ENCODE measurements at regions not wholly inside any gene's neighbourhood (a gene's known extent, or its start where the extent isn't known, plus 50 kb on each side); places are given as distances from the start of the nearest gene placed in this dataset.

DNA sequence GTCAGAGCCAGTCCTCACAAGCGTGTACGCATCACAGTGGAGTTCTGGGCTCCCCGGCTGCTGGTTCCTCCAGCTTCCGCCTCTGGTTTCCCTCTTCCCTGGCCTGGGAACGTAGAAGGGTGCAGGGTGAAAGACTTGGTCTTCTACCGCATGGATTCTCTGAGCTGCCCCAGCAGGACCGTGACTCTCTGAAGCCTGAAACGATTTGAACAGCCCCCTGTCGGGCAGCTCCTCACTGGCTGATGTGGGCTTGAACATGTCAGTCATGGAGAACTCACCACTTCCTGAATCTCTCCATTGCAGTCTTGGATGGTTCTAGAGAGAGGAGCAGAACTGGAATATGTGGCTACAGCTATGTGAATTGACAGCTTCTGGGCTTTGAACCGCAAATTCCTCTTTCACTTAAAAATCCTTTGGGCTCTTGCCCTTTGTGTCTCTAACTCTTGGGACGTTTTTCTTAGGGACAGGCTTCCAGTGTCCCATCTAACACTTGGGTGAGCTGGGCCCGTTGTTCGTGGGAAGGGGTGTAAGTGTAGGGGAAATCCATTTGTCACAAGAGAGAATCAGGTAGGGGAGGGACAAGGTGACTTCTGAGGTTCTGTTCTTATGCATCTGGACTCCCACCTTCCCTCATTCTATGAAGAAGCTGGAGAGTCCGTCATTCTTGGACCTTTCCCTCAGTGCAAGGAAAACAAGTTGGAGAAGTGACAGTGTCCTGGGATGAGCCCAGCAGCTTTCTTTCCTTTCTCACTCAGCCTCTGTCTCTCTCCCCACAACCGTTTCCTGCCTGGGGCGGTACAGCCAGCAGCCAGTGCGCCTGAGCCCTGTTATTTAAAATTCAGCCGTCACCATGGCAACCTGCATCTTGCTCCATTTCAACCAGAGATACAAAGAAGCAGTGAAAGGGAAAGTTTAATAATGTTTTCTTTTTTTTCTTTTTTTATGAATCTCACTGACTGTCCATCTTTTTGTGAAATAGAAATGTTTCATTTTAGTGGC lies 84.7 kb downstream of the PTTG1 start:
- Mint-ChIP-seq H3K36me3 (no peaks in the 10 kb centered on the region), H3K9me3 (no peaks in the 10 kb centered on the region; the same call in 1 of the 2 replicates), H3K4me3 (no peak overlapping the region), H3K4me1 (peaks cover 29% of the 10 kb centered on the region), H3K27ac (no peak overlapping the region), H3K27me3 (ENCODE audit: low read depth) (no peaks in the 10 kb centered on the region)
- TF ChIP-seq PRRX2 (CRISPR knock-in tag; IDR thresholded peaks at IDR 0.05) (no peak), MXD4 (CRISPR knock-in tag; IDR thresholded peaks at IDR 0.05; ENCODE audit: borderline replicate concordance) (no peak), HMGXB4 (CRISPR knock-in tag; IDR thresholded peaks at IDR 0.05) (no peak), ZNF138 (CRISPR knock-in tag; conservative IDR thresholded peaks at IDR 0.05) (no peak), ZNF416 (CRISPR knock-in tag; IDR thresholded peaks at IDR 0.05) (no peak), ATF6 (CRISPR knock-in tag; IDR thresholded peaks at IDR 0.05) (no peak), RELA (CRISPR knock-in tag; IDR thresholded peaks at IDR 0.05; ENCODE audit: borderline replicate concordance) (no peak), PRDM15 (CRISPR knock-in tag; IDR thresholded peaks at IDR 0.05) (no peak), FOXP1 (CRISPR knock-in tag; IDR thresholded peaks at IDR 0.05; ENCODE audit: borderline replicate concordance) (no peak), NR2C2 (CRISPR knock-in tag; IDR thresholded peaks at IDR 0.05) (no peak)
- TF ChIP-seq, protein P1, sequence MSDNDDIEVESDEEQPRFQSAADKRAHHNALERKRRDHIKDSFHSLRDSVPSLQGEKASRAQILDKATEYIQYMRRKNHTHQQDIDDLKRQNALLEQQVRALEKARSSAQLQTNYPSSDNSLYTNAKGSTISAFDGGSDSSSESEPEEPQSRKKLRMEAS (CRISPR knock-in tag; IDR thresholded peaks at IDR 0.05), result no peak
- ATAC-seq (peak; percentile 72), DNase-seq (ENCODE audit: low spot score) (peak; percentile 56)
- ChIA-PET CTCF (interaction anchor here (3.5 kb wide), 1 partner anchor 68 kb away, joined by 75 read pairs; no protein-coding TSS in a partner anchor), POLR2A (interaction anchor here (0.8 kb wide), 1 partner anchor 141 kb away, joined by 3 read pairs; no protein-coding TSS in a partner anchor)

- POLR2A ChIA-PET, result no interaction called here
- CTCF ChIA-PET, result interaction anchor here (0.6 to 3.5 kb wide), 6 partner anchors 9 to 280 kb away, joined by 3 to 75 read pairs (median 3); no protein-coding TSS in a partner anchor
- Mint-ChIP-seq H3K4me3 (no peak overlapping the region), H3K36me3 (no peaks in the 10 kb centered on the region), H3K27me3 (ENCODE audit: low read depth) (no peaks in the 10 kb centered on the region), H3K9me3 (no peaks in the 10 kb centered on the region), H3K27ac (no peak overlapping the region), H3K4me1 (peaks cover 29% of the 10 kb centered on the region)
- DNase-seq (ENCODE audit: low spot score) (no peak), ATAC-seq (no peak)
- TF ChIP-seq IRF2 (CRISPR knock-in tag; IDR thresholded peaks at IDR 0.05; ENCODE audit: borderline replicate concordance, low read depth) (no peak), ZNF281 (CRISPR knock-in tag; IDR thresholded peaks at IDR 0.05) (no peak), NFATC4 (CRISPR knock-in tag; IDR thresholded peaks at IDR 0.05) (no peak)
Measured at GRCh38 chr5:160507221-160507721, 85.6 kb downstream of the PTTG1 start.
